GM23248 (cell line): ENCODE measurements at regions not wholly inside any gene's neighbourhood (a gene's known extent, or its start where the extent isn't known, plus 50 kb on each side); places are given as distances from the start of the nearest gene placed in this dataset.

Experiments used
- EZH2 ChIP-seq: fragments of 200-600 bp; sonication (generic); IDR thresholded peaks from 2 replicates; pipeline ENCODE4 v1.6.1; 2018; ENCODE audit warnings: antibody characterized with exemption, mild to moderate bottlenecking; ENCODE audit not compliant: insufficient read depth, poor library complexity, severe bottlenecking
- EZH2phosphoT487 ChIP-seq: fragments of 200-600 bp; sonication (generic); IDR thresholded peaks from 2 replicates; pipeline ENCODE4 v1.6.1; 2018; ENCODE audit warnings: antibody characterized with exemption, moderate library complexity, mild to moderate bottlenecking, low read depth; ENCODE audit not compliant: insufficient read depth

DNA sequence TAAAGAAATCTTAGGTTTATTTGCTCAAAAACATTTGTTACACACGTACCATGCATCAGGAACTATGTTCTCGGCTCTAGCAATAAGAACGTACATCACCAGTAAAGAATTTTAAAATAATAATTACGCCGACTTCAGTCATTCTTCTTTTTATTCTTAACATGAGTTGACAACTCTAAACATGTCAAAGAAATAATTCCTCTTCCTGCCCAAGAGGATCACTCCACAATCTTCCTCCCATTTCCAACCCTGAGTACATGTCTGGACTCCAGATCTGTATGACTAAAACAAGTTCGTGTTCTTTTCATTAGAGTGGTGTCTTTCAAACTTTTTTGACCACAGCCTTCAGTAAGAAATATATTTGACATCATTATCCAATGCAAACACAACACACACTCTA is 201.6 kb upstream of the GRIA3 start:
- TF ChIP-seq EZH2 (no peak), EZH2phosphoT487 (no peak)
